ENCODE measurements at regions not wholly inside any gene's neighbourhood (a gene's known extent, or its start where the extent isn't known, plus 50 kb on each side); places are given as distances from the start of the nearest gene placed in this dataset.

GRCh38 chr9:90444609-90445204 is 197.9 kb downstream of the DIRAS2 start:
- DNase-seq = no peak

GRCh38 chr9:90445391-90445790 is 197.2 kb downstream of the DIRAS2 start:
- DNase-seq = no peak

- peak in 2 of 3 experiments; percentile 19 to 63 for DNase-seq
Measured at GRCh38 chr9:90446200-90446948, 196.2 kb downstream of the DIRAS2 start.

GRCh38 chr9:90447773-90448172 is 194.9 kb downstream of the DIRAS2 start:
- DNase-seq = no peak

GRCh38 chr9:90449213-90449925 is 193.3 kb downstream of the DIRAS2 start:
- no peak for DNase-seq

- no peak for DNase-seq
Measured at GRCh38 chr9:90451804-90452203, 190.8 kb downstream of the DIRAS2 start.

GRCh38 chr9:90455316-90455715 is 187.3 kb downstream of the DIRAS2 start:
- DNase-seq = no peak

GRCh38 chr9:90457386-90458190 is 185.0 kb downstream of the DIRAS2 start:
- DNase-seq = no peak

GRCh38 chr9:90458485-90458884 is 184.1 kb downstream of the DIRAS2 start:
- DNase-seq = peak in 1 of 3 experiments; percentile 13

- DNase-seq = no peak
Measured at GRCh38 chr9:90459321-90459720, 183.3 kb downstream of the DIRAS2 start.

GRCh38 chr9:90460220-90460619 is 182.4 kb downstream of the DIRAS2 start:
- DNase-seq = peak in 2 of 3 experiments; percentile 15 to 58

GRCh38 chr9:90464978-90465377 is 177.6 kb downstream of the DIRAS2 start:
- DNase-seq = peak; percentile 47 to 91 (median 53)

GRCh38 chr9:90466441-90466840 is 176.2 kb downstream of the DIRAS2 start:
- no peak for DNase-seq

GRCh38 chr9:90469435-90469834 is 173.2 kb downstream of the DIRAS2 start:
- no peak for DNase-seq

- no peak for DNase-seq
Measured at GRCh38 chr9:90469865-90470387, 172.7 kb downstream of the DIRAS2 start.

- DNase-seq = no peak
Measured at GRCh38 chr9:90476058-90476457, 166.6 kb downstream of the DIRAS2 start.

- DNase-seq = no peak
Measured at GRCh38 chr9:90477535-90477934, 165.1 kb downstream of the DIRAS2 start.

GRCh38 chr9:90478821-90479220 is 163.8 kb downstream of the DIRAS2 start:
- no peak for DNase-seq

- DNase-seq = no peak
Measured at GRCh38 chr9:90485028-90485427, 157.6 kb downstream of the DIRAS2 start.

GRCh38 chr9:90489066-90489465 is 153.6 kb downstream of the DIRAS2 start:
- DNase-seq = no peak

- DNase-seq = no peak
Measured at GRCh38 chr9:90499761-90500160, 142.9 kb downstream of the DIRAS2 start.

- DNase-seq = no peak
Measured at GRCh38 chr9:90502134-90502533, 140.5 kb downstream of the DIRAS2 start.

GRCh38 chr9:90504486-90504885 is 138.1 kb downstream of the DIRAS2 start:
- no peak for DNase-seq

Data from NCI-H1417 (cell line).